DND-41 (cell line): ENCODE measurements at regions not wholly inside any gene's neighbourhood (a gene's known extent, or its start where the extent isn't known, plus 50 kb on each side); places are given as distances from the start of the nearest gene placed in this dataset.

Experiments used
- EZH2 ChIP-seq: IDR thresholded peaks from 3 replicates; pipeline ENCODE4 v1.6.1; 2012; ENCODE audit warnings: borderline replicate concordance, low read depth, mild to moderate bottlenecking, moderate library complexity, low read length, inconsistent platforms; ENCODE audit not compliant: severe bottlenecking
- TF ChIP-seq, protein P1 (sequence below): IDR thresholded peaks from 2 replicates; pipeline ENCODE4 v1.5.1; 2012; ENCODE audit warnings: borderline replicate concordance, low read length, moderate library complexity, mild to moderate bottlenecking; ENCODE audit not compliant: poor library complexity, severe bottlenecking; ENCODE audit errors: extremely low read depth

DNA sequence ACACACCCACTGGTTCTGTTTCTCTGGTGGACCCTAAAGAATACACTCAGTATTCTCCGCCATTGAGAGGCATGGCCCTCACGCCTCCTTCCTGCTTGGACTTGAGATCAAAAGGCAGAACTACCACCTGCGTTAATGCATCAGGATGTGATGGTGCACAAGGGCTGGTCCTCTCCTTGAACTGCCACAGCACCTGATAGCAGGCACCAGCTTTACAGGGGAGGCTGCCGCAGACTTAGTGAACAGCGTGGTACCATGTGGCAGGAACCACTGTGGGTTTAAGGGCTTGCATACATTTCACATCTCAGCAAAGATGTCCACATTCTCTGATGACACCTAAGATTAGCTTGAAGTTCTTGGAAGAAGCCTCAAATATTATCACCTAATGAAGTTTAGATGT lies 208.7 kb downstream of the GADD45G start:
- TF ChIP-seq, protein P1, sequence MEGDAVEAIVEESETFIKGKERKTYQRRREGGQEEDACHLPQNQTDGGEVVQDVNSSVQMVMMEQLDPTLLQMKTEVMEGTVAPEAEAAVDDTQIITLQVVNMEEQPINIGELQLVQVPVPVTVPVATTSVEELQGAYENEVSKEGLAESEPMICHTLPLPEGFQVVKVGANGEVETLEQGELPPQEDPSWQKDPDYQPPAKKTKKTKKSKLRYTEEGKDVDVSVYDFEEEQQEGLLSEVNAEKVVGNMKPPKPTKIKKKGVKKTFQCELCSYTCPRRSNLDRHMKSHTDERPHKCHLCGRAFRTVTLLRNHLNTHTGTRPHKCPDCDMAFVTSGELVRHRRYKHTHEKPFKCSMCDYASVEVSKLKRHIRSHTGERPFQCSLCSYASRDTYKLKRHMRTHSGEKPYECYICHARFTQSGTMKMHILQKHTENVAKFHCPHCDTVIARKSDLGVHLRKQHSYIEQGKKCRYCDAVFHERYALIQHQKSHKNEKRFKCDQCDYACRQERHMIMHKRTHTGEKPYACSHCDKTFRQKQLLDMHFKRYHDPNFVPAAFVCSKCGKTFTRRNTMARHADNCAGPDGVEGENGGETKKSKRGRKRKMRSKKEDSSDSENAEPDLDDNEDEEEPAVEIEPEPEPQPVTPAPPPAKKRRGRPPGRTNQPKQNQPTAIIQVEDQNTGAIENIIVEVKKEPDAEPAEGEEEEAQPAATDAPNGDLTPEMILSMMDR, result no peak
- no peak for TF ChIP-seq EZH2
